Activated CD4-positive, alpha-beta T cell treated with anti-CD3 and anti-CD28 coated beads, Interleukin-2, Interleukin-6, amounts not matched to agents 100 ng/mL and 50 ng/mL, durations not matched to agents 16 hours and 8 hours (primary cell): ENCODE measurements at regions not wholly inside any gene's neighbourhood (a gene's known extent, or its start where the extent isn't known, plus 50 kb on each side); places are given as distances from the start of the nearest gene placed in this dataset.

Source experiments
- DNase-seq: peaks from one replicate; pipeline ENCODE4 v3.0.0-alpha.2; 2020

GRCh38 chr6:75546381-75546780 is 52.8 kb upstream of the FILIP1 start:
- DNase-seq, result peak; percentile 22

GRCh38 chr6:75550544-75551167 is 51.0 kb upstream of the SENP6 start:
- peak; percentile 30 for DNase-seq

GRCh38 chr6:75551367-75551952 is 50.2 kb upstream of the SENP6 start:
- DNase-seq, result peak; percentile 31
